NCI-H1092 (cell line): ENCODE measurements at regions not wholly inside any gene's neighbourhood (a gene's known extent, or its start where the extent isn't known, plus 50 kb on each side); places are given as distances from the start of the nearest gene placed in this dataset.

Source experiments
- DNase-seq: peaks from one replicate; lab custom pipeline; 2025; lab: John Stamatoyannopoulos, UW

- peak; percentile 77 for DNase-seq
These were observed 51.2 kb upstream of the CDH5 start for GRCh38 chr16:66315210-66315825.

DNA sequence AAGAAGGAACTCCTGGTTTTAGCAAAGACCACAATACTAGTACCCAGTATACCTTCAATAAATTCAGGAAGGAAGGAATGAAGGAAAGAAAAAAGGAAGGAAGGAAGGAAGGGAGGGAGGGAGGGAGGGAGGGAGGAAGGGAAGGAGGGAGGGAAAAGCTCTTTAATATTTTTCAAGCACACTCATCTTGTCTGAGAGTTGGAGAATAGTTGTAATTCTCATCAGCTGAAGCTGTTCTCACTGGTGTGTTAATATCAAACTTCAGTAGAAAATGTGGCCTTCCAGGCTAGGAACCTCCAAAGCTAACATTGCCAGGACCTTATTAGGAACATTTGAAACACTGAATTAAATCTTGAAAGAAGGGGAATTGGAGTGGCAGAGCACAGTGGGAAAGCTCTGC, 55.2 kb upstream of the CDH5 start:
- no peak for DNase-seq

GRCh38 chr16:66309215-66309807, 57.2 kb upstream of the CDH5 start:
- DNase-seq: no peak

- no peak for DNase-seq
These were observed 58.4 kb upstream of the CDH5 start for GRCh38 chr16:66308096-66308495.

DNA sequence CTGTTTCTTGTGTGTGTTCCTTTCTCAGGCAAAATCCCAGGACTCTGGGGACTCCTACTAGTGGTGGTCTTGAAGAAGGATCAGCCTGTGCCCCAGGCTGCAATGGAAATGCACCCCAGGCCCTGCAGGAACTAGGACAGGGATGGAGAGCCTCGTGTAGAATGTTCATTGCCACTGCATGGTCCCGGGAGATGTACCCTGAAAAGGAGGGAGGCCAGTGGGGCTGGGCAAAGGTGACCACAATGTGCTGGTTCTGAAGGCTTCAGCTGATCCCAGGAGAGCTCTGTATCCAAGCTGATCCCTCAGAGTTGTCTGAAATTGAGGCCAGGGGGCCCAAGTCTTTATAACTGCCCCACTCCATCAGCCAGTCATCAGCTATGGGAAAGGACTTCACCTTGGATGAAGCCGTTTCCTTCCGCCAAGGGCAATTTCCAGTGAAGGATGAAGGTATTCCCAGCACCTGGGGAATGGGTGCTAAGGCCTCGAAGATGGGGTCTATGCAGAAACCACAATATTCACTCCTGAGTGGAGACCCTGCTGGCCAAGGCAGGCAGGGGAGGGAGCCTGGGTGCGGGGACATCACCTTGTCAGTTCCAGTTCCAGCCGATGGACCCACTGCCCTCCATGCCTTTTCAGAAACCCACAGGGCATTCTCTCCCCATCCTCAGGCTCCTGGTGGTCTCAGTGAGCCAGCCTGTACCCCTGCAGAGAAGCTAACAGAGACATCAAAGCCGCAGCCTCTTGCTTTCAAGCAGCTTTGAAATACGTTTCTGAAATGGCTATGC, 59.9 kb upstream of the CDH5 start:
- DNase-seq: no peak

- DNase-seq: no peak
These were observed 61.5 kb upstream of the CDH5 start for GRCh38 chr16:66304961-66305360.

- DNase-seq: peak; percentile 71
These were observed 62.3 kb upstream of the CDH5 start for GRCh38 chr16:66304151-66304550.

DNA sequence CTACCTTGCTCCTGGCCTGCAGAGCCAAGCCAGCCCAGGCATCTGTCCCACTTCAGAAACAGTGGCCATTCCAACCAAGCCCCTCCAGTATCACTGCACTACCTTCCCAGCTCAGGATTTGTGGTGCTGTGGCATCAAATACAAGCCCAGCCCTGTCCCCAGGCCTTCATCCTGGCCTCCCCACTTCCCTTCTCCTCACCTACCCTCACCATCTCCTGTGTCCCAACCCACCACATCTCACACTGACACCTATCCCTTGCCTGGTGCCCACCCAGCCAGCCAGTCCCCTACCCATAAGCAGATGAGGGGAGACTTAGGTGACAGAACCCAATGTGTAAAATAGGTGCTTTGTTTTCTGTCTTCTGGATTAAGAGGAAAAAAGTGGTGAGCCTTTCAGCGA, 66.0 kb upstream of the CDH5 start:
- DNase-seq: no peak

- DNase-seq: no peak
These were observed 66.5 kb upstream of the CDH5 start for GRCh38 chr16:66300037-66300436.

DNA sequence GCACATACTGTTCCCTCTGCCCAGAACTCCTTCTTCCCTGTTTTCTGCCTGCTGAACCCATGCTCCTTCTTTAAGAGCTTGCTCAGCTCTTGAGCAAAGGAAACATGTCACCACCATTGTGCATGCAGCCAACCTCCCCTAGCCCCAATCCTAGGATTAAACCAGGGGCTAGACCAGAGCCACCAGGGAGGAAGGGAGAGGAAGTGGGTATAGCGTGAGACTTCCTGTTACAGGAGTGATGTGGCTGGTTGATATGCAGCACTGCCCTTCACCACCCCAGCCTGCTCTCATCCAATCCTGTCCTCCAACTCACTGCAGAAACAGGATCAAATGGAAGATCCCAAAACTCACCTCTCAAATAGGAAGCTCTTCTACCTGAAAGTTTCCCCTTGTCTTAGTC, 67.1 kb upstream of the CDH5 start:
- DNase-seq: no peak

DNA sequence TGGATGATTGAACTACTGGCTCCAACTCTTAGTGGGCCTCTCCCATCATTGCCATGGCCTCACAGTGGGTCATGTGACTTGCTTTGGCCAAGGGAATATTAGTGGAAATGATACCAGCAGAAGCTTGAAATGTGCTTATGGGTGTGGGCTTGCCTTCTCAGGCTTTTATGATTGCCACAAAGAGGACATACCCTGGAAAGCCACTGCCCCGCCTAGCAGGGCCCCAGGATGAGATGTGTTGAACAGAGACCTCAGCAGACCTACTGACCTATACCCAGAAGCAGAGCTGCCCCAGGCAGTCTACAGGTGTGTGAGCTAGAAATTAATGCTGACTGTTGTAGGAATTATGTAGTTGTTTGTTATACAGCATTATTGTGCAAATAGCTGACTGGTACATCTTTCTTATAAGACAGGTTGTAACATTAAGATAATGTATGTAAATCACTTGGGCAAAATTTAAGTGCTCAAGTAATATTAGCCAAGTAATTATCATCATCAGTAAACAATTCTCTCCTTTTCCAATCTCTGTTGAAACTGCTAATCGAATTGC, 67.8 kb upstream of the CDH5 start:
- no peak for DNase-seq

DNA sequence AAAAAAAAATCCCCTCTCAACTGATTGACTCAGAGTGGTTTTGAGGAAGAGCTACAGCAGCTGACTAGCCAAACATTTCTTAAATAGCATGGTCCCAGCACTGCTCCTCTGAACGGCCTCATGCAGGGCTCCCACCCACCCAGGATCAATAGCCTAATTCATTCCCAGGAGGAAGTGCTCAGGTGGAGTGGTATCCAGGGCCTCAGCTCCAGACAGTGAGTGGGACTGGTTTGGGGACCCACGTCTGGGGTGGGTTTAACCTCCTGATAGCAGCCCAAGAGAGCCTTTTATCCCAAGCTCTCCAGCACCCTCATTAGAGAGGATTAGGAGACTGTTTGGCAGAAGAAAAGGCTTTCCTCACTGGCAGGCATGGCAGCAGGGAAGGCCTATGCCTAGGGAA, 68.5 kb upstream of the CDH5 start:
- DNase-seq: no peak

GRCh38 chr16:66296591-66296990, 69.9 kb upstream of the CDH5 start:
- DNase-seq: no peak

DNA sequence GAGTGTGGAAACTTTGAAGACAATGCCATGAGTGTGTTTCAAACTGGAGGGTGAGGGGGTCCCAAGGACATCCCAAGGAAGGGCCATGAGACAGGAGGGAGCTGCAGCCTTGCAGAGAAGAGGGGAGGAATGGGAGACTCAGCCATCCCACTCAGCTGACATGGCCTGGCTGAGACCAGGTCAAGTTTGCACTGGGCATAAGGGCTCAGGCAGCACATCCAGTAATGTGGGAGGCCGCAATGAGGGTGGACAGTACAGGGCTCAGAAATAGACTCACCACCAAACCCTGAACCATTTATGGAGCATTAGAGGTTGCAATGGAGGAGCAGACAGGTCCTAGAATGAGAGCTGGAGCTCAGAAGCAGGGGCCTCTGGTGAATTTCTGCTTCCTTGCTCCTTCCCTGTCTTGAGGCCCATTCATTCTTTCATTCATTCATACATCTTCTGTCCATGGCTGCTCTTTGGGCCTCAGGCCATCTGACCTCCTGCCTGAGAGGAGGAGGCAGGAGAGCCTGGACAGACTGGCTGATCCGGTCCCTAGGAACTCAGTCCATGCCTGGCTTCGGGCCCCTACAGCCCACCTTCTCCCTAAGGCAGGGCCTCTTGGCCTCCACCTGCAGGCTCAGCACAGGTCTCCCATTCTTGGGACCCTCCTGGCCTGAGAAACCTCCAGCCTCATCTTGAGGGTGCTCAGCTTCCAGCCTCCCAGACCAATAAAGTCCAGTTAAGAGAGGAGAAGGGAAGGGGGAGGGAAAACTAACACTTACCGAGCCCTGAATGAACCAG, 70.5 kb upstream of the CDH5 start:
- DNase-seq: no peak

- DNase-seq: no peak
These were observed 71.3 kb upstream of the CDH5 start for GRCh38 chr16:66295213-66295612.

DNA sequence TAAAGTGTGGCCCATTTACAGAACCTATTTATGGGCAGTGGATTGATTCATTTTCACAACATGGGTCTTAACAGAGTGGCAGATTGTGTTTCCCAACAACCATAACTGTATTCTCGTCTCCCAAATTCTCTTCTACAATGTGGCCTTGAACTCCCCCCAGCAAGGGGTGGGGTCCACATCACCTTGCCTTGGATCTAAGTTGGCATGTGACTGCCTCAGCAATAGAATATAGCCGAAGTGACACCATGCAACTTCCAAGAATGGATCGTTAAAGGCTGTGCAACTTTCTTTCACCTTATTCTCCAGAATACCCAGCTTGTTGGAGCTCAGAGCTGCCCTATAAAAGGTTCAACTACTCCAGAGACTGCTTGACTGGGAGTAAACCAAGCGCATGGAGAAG, 72.0 kb upstream of the CDH5 start:
- DNase-seq: no peak

DNA sequence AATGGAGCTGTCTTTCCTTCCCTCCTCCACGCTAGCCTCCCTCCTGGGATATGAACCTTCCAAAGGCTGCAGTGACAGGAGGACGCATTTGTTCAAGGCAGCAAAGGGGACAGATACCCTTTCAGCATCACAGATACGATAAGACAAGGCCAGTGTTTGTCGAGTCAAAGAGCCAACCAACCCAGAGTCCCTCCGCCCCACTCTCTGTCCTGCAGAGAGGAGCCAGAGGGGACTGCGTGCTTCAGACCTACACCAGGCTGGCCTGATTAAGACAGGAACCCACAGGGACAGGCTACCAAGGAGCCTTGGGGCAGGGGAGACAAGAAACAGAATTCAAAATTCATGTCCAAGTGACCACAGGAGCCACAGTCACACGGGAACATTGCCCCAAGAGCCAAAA, 72.6 kb upstream of the CDH5 start:
- no peak for DNase-seq

- DNase-seq: no peak
These were observed 73.2 kb upstream of the CDH5 start for GRCh38 chr16:66293207-66293735.

DNA sequence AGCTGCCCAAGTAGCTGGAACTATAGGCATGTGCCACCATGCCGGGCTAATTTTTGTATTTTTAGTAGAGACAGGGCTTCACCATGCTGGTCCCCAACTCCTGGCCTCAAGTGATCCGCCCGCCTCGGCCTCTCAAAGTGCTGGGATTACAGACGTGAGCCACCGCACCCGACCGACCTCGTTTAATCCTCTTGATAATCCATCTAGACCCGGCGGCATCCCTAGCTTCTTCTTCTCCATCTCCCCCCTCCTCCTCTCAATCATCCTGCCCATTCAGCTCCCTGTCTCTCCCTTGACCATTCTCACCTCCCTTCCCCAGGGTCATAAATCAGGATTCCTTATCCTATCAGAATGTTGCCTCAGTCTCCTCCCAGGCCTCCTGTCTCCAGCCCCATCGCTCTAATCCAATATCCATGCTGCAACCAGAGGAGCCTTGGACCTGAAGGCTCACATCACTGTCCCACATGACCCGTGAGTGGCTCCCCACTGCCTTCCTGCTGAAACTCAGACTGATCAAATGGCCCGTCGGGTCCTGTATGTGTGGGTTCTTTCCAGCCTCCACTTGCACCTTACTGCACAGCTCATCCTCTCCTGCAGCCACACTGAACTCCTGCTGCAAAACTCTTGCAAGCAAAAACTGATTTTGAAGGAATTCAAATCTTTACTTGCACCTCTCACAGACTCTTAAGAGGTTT, 74.1 kb upstream of the CDH5 start:
- DNase-seq: no peak

DNA sequence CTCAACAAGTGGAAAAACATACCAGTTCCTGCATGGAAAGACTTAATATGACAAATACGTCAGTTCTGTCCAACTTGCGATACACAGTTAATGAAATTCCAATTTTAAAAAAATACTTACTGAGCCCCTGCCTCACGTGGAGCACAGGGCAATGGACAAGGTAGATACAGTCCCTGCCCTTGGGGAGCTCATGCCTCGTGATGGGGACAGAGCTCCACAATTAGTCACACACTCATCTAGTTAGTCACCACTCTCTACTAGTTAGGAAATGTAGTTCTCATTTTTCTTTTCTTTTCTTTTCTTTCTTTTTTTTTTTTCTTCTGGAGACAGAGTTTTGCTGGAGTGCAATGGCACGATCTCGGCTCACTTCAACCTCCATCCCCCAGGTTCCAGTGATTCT, 74.7 kb upstream of the CDH5 start:
- no peak for DNase-seq

DNA sequence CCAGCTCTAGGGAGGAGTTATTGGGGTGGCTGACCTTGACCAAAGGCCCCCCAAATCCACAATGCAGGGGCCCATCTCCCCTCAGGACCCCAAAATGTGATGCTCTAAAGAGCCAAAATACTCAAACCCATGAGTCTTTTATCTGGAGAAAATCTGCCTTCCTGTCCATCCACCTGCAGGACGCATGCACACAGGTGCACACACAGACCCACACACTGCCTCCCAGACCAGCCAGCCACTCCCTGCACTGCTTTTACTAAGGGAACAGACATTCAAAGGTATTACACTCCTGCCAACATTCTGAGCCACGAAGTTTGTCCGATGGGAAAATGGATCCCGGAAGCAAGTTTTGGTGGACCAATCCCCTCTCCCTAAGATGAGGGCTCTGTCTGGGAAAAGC, 76.1 kb upstream of the CDH5 start:
- DNase-seq: no peak

DNA sequence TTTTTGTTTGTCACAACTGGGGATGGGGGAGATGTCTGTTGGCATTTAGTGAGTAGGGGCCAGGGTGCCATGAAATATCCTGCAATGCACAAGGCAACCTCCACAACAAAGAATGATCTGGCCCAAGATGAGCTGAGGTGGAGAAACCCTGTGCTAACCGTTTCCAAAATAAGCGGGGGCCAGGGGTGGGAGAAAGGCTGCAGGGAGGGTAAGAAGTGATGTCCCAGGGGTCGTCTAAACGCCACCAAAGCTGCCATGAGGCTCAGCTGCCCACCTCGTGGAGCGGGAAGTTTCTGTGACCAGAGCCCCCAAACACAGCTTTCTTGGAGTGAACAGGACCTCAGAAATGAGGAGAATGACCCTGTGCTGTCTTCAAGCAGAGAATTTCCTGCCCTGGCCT, 76.5 kb upstream of the CDH5 start:
- no peak for DNase-seq
